ENCODE measurements at regions not wholly inside any gene's neighbourhood (a gene's known extent, or its start where the extent isn't known, plus 50 kb on each side); places are given as distances from the start of the nearest gene placed in this dataset.

DNA sequence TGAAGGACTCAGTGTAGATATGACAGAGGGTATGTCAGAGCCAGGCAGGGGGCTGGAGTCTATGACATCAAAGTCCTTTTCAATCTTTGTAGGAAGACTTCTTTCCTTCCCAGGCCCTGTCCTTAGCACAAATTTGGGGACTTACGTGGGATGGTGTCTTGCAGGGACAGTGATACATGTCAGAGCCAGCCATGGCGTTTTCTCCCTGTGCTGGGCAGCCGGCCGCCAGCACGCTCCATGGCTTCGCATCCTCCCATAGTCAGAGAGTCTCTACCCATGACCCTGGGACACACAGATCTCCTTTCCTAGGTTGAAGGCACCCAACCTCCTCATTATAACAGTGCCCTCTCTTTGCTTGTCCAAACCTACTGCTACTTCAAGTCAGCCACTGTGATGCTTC is 156.9 kb upstream of the MYCN start:
- TF ChIP-seq, protein P1, sequence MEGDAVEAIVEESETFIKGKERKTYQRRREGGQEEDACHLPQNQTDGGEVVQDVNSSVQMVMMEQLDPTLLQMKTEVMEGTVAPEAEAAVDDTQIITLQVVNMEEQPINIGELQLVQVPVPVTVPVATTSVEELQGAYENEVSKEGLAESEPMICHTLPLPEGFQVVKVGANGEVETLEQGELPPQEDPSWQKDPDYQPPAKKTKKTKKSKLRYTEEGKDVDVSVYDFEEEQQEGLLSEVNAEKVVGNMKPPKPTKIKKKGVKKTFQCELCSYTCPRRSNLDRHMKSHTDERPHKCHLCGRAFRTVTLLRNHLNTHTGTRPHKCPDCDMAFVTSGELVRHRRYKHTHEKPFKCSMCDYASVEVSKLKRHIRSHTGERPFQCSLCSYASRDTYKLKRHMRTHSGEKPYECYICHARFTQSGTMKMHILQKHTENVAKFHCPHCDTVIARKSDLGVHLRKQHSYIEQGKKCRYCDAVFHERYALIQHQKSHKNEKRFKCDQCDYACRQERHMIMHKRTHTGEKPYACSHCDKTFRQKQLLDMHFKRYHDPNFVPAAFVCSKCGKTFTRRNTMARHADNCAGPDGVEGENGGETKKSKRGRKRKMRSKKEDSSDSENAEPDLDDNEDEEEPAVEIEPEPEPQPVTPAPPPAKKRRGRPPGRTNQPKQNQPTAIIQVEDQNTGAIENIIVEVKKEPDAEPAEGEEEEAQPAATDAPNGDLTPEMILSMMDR (IDR thresholded peaks at IDR 0.05; ENCODE audit: low read depth, low read length, missing control alignments) = no peak
- H3K4me3 ChIP-seq (replicated peaks; ENCODE audit: low read depth, low read length) = no peak overlapping the region
- no peak for DNase-seq (ENCODE audit: extremely low read depth, low read depth)

DNA sequence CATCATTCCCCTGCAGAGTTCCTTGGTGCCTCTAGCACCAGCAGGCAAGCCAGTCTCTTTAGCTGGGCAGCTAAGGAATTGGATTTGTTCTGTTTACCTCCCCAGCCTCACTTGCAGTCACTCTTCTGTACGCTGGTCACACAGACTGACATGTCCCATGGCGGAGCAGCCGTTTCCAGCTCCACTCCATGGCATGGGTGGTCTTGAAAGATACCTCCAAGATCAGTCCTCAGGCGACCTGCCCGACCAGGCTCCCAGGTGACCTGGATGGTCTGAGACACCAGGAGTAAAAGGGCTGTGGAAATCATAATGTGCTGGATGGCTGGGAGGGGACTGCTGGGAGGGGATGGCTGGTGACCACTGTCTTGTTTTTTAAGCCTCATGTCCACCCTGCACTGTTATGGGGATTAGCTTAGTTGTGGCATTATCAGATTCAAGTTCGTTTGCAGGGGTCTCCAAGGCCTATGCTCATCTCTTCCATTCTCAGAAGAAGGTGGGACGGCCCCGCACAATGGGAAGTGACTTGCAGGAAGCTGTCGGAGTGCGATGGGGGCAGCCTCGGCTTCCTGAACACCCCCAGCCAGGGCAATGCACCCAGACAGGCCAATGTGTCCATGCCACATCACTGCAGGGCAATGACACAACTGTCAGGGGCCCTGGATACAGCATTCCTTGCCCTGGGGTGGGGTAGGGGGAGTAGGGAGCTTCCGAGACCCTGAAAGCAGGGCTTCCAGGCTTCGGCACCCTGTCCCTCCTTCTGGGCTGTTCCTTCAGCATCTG is 156.1 kb upstream of the MYCN start:
- no peak for DNase-seq (ENCODE audit: extremely low read depth, low read depth)
- no peak overlapping the region for H3K4me3 ChIP-seq (replicated peaks; ENCODE audit: low read depth, low read length)
- TF ChIP-seq, protein P1 (IDR thresholded peaks at IDR 0.05; ENCODE audit: low read depth, low read length, missing control alignments) = no peak

DNA sequence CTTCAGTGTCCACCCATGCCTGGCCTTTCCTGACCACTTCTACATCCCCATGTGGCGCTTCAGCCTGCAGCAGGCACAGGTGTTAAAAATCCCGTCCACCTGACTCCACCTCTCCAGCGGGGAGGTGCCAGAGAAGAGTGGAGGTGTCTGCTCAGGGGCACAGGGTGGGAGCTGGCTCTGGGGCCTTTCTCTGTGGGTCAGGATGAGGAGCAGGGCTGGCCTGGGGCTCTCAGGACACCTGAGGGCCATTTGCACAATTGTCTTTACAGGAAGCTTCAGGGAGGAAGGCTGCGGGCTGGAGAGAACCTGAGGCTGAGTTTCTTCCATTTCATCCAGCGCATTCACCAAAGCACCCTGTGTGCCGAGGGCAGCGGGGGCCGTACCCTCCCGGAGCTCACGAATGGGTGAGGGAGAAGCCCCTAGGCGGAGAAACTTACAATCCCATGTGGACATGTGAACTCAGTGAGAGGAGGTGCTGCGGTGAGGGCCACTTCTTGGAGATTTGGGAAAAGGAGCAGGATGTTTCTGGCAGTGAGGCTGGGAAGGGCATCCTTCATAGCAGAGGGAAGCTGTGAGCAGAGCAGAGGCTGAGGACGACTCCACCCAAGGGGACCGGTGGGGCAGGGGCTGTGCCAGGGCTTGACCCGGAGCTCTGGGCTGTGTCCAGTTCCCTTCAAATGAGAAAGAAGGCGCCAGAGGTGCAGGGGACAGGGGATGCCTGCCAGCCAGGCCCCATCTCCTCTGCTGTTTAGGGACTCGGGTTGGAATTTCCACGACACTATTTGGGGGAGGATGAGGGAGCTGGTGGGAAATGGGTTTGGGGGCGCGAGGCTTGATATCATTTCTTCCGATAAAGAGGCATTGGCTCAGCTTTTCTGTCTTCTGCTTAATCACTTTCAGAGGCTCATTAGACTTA is 155.2 kb upstream of the MYCN start:
- no peak overlapping the region for H3K4me3 ChIP-seq (replicated peaks; ENCODE audit: low read depth, low read length)
- TF ChIP-seq, protein P1 (IDR thresholded peaks at IDR 0.05; ENCODE audit: low read depth, low read length, missing control alignments) = no peak

DNA sequence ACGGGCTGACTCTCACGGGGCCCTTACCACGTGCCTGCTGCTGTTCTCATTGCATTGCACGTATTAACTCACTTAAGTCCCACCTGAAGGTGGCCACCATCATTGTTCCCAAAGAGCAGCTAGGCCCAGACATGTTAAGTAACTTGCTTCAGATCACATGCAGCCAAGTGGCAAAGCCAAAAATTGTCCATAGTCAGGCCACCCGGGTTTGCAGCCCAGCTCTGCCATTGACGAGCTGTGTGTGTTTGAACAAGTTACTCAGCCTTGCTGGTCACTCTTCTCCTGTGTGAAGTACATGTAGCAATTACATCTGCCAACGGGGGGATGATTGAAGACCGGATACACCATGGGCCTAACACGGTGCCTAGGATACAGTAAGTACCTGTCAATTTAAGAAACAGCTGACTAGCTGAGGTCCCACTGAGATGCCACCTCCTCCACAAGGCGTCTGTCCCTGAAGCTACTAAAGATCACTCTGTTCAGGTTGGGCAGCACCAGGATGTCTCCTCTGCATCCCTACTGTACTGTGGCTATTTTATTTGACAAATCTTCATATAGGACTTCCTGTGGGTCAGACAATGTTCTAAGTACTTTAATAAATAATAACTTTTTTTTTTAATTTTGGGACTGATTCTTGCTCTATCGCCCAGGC is 154.2 kb upstream of the MYCN start:
- no peak for DNase-seq (ENCODE audit: extremely low read depth, low read depth)
- no peak overlapping the region for H3K4me3 ChIP-seq (replicated peaks; ENCODE audit: low read depth, low read length)
- TF ChIP-seq, protein P1 (IDR thresholded peaks at IDR 0.05; ENCODE audit: low read depth, low read length, missing control alignments) = no peak

More for the DNA sequence above, 155.2 kb upstream of the MYCN start:
- DNase-seq (ENCODE audit: extremely low read depth, low read depth) = no peak

DNA sequence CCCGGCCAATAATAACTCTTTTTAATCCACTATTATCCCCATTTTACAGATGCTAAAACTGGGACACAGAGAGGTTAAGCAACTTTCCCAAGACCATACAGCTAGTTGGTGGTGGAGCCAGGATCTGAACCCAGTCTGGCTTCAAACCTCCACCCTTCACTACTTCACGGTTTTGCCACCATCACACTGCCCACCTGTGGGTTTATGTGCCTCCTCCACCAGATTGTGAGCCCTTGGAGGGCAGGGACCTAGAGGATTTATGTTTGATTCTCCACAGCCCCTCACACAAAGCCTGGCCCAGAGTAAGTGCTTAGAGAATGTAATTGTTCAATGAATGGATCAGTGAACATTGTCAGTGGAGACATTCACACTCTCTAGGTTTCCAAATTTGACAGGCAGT is 153.4 kb upstream of the MYCN start:
- no peak for DNase-seq (ENCODE audit: extremely low read depth, low read depth)
- TF ChIP-seq, protein P1 (IDR thresholded peaks at IDR 0.05; ENCODE audit: low read depth, low read length, missing control alignments) = no peak
- no peak overlapping the region for H3K4me3 ChIP-seq (replicated peaks; ENCODE audit: low read depth, low read length)

DNA sequence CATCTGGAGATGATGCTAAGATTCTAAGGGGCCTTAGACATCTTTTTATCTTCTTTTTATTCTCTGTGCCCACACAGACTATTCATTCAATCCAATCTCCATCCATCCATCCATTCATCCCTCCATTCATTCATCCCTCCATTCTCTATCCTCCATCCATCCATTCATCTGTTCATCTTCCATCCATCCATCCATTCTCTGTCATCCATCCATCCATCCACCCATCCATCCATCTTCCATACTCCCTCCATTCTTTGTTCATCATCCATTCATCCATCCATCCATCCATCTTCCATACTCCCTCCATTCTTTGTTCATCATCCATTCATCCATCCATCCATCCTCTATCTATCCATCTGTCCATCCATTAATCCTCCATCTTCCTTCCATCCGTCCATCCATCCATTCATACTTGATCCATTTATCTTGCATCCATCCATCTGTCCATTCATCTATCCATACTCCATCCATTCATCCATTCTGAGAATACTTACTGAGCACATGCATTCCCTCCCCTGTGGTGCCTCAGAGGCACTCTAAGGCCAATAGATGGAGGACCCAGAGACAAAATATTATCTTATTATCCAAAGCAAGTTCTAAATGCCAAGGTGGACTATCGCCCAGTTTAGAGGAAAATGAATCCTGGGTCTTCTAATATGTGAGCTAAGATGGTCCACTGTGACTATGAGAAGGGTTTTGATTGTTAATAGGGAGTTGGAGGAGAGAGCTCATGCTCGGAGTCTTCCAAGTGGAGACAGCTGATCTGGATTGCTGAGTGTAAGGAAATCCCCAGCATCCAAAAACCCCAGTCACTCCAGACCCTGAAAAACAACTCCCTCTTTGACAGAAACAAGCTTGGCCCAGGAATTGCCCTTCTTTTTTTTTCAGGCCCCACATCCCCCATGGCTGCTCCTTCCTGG is 152.6 kb upstream of the MYCN start:
- no peak for DNase-seq (ENCODE audit: extremely low read depth, low read depth)
- TF ChIP-seq, protein P1 (IDR thresholded peaks at IDR 0.05; ENCODE audit: low read depth, low read length, missing control alignments) = no peak
- no peak overlapping the region for H3K4me3 ChIP-seq (replicated peaks; ENCODE audit: low read depth, low read length)

Data from HFF-Myc (cell line).